ENCODE measurements at regions not wholly inside any gene's neighbourhood (a gene's known extent, or its start where the extent isn't known, plus 50 kb on each side); places are given as distances from the start of the nearest gene placed in this dataset.

- DNase-seq = no peak
Measured at GRCh38 chr19:31154021-31154420, 195.2 kb downstream of the TSHZ3 start.

- DNase-seq = no peak
Measured at GRCh38 chr19:31152906-31153305, 196.3 kb downstream of the TSHZ3 start.

GRCh38 chr19:31149441-31149941 is 199.7 kb downstream of the TSHZ3 start:
- no peak for DNase-seq

- DNase-seq = no peak
Measured at GRCh38 chr19:31148671-31149070, 200.6 kb downstream of the TSHZ3 start.

- no peak for DNase-seq
Measured at GRCh38 chr19:31147234-31147633, 202.0 kb downstream of the TSHZ3 start.

- DNase-seq = no peak
Measured at GRCh38 chr19:31146546-31147183, 202.6 kb downstream of the TSHZ3 start.

GRCh38 chr19:31146015-31146414 is 203.2 kb downstream of the TSHZ3 start:
- DNase-seq = no peak

GRCh38 chr19:31145007-31145406 is 204.2 kb downstream of the TSHZ3 start:
- no peak for DNase-seq

GRCh38 chr19:31144075-31144870 is 205.0 kb downstream of the TSHZ3 start:
- no peak for DNase-seq

GRCh38 chr19:31141301-31141700 is 207.9 kb downstream of the TSHZ3 start:
- no peak for DNase-seq

- DNase-seq = no peak
Measured at GRCh38 chr19:31140717-31141116, 208.5 kb downstream of the TSHZ3 start.

GRCh38 chr19:31139871-31140505 is 209.2 kb downstream of the TSHZ3 start:
- no peak for DNase-seq

- no peak for DNase-seq
Measured at GRCh38 chr19:31138077-31138476, 211.2 kb downstream of the TSHZ3 start.

GRCh38 chr19:31135841-31136240 is 213.4 kb downstream of the TSHZ3 start:
- no peak for DNase-seq

- DNase-seq = no peak
Measured at GRCh38 chr19:31132753-31133110, 216.5 kb downstream of the TSHZ3 start.

- DNase-seq = no peak
Measured at GRCh38 chr19:31128291-31128690, 220.9 kb downstream of the TSHZ3 start.

- DNase-seq = no peak
Measured at GRCh38 chr19:31127134-31127967, 221.9 kb downstream of the TSHZ3 start.

- DNase-seq = no peak
Measured at GRCh38 chr19:31126236-31126635, 223.0 kb downstream of the TSHZ3 start.

GRCh38 chr19:31125071-31125470 is 224.2 kb downstream of the TSHZ3 start:
- DNase-seq = no peak

- no peak for DNase-seq
Measured at GRCh38 chr19:31121501-31121900, 227.7 kb downstream of the TSHZ3 start.

GRCh38 chr19:31120952-31121351 is 228.3 kb downstream of the TSHZ3 start:
- no peak for DNase-seq

GRCh38 chr19:31119951-31120690 is 229.1 kb downstream of the TSHZ3 start:
- no peak for DNase-seq

Data from NCI-H446 treated with DMSO at 0.1 percent for 48 hours (cell line).